GM08714 (cell line): ENCODE measurements at regions not wholly inside any gene's neighbourhood (a gene's known extent, or its start where the extent isn't known, plus 50 kb on each side); places are given as distances from the start of the nearest gene placed in this dataset.

Source experiments
- H3K4me3 ChIP-seq: fragments of 200-500 bp; sonication (Bioruptor generic); 2 replicates; pipeline ENCODE4 v1.5.1; 2014; ENCODE audit warnings: mild to moderate bottlenecking, low read length, inconsistent platforms
- ZNF274 ChIP-seq: IDR thresholded peaks from 2 replicates; pipeline ENCODE4 v1.6.1; 2012; ENCODE audit warnings: mild to moderate bottlenecking, low read depth, low read length

- no peak overlapping the region for H3K4me3 ChIP-seq
- TF ChIP-seq ZNF274: no peak
These were observed 237.6 kb upstream of the CRY1 start for GRCh38 chr12:107330831-107331431.

- TF ChIP-seq ZNF274: no peak
- no peak overlapping the region for H3K4me3 ChIP-seq
These were observed 238.1 kb upstream of the CRY1 start for GRCh38 chr12:107331471-107331870.

GRCh38 chr12:107331912-107332311 lies 238.6 kb upstream of the CRY1 start:
- H3K4me3 ChIP-seq: no peak overlapping the region
- TF ChIP-seq ZNF274: no peak

- no peak overlapping the region for H3K4me3 ChIP-seq
- TF ChIP-seq ZNF274: no peak
These were observed 239.4 kb upstream of the CRY1 start for GRCh38 chr12:107332743-107333142.

GRCh38 chr12:107335802-107336570 lies 242.6 kb upstream of the CRY1 start:
- H3K4me3 ChIP-seq: no peak overlapping the region
- TF ChIP-seq ZNF274: no peak

- no peak for TF ChIP-seq ZNF274
- H3K4me3 ChIP-seq: no peak overlapping the region
These were observed 243.3 kb upstream of the CRY1 start for GRCh38 chr12:107336695-107337094.

GRCh38 chr12:107337346-107338095 lies 244.2 kb upstream of the CRY1 start:
- H3K4me3 ChIP-seq: no peak overlapping the region
- TF ChIP-seq ZNF274: no peak

GRCh38 chr12:107339487-107339886 lies 246.1 kb upstream of the CRY1 start:
- no peak for TF ChIP-seq ZNF274
- H3K4me3 ChIP-seq: no peak overlapping the region

GRCh38 chr12:107339932-107340331 lies 246.6 kb upstream of the CRY1 start:
- TF ChIP-seq ZNF274: no peak
- H3K4me3 ChIP-seq: no peak overlapping the region

GRCh38 chr12:107340898-107341297 lies 247.5 kb upstream of the CRY1 start:
- H3K4me3 ChIP-seq: no peak overlapping the region
- TF ChIP-seq ZNF274: no peak

- TF ChIP-seq ZNF274: no peak
- H3K4me3 ChIP-seq: no peak overlapping the region
These were observed 250.9 kb upstream of the CRY1 start for GRCh38 chr12:107344035-107344808.

GRCh38 chr12:107347261-107347660 lies 253.9 kb upstream of the CRY1 start:
- H3K4me3 ChIP-seq: no peak overlapping the region
- no peak for TF ChIP-seq ZNF274

- H3K4me3 ChIP-seq: no peak overlapping the region
- TF ChIP-seq ZNF274: no peak
These were observed 255.8 kb upstream of the CRY1 start for GRCh38 chr12:107349008-107349747.
